Heart left ventricle (tissue), 16 donors: ENCODE measurements at regions not wholly inside any gene's neighbourhood (a gene's known extent, or its start where the extent isn't known, plus 50 kb on each side); places are given as distances from the start of the nearest gene placed in this dataset.

Source experiments
- ATAC-seq, 4 donors: fragments of 200-7000 bp; cut with Tn5 transposase; one replicate each; pipeline ENCODE4 v1.9.1; 2020 to 2022; ENCODE audit warnings: moderate library complexity in 4 of 4, mild to moderate bottlenecking in 3 of 4, moderate number of reproducible peaks in 1 of 4
- DNase-seq, 5 donors: peaks; one replicate each; pipeline ENCODE4 v3.0.0-alpha.2; 2020
- H3K27ac ChIP-seq, 12 donors: fragments of 200-600 bp; sonication (generic) in 4 of 12; one replicate each; pipeline versions ENCODE4 v1.5.0 to v1.8.0; 2016 to 2022; ENCODE audit warnings: mild to moderate bottlenecking in 2 of 12
- H3K27me3 ChIP-seq, 9 donors: fragments of 200-600 bp; sonication (generic) in 2 of 9; one replicate each; pipeline versions ENCODE4 v1.5.1 to v1.8.0; 2016 to 2022; ENCODE audit warnings: mild to moderate bottlenecking in 3 of 9
- H3K36me3 ChIP-seq, 9 donors: fragments of 200-600 bp; sonication (generic) in 2 of 9; one replicate each; pipeline versions ENCODE4 v1.5.0 to v1.8.0; 2018 to 2022; ENCODE audit warnings: mild to moderate bottlenecking in 2 of 9
- H3K4me1 ChIP-seq, 12 donors: fragments of 200-600 bp; sonication (generic) in 4 of 12; one replicate each; pipeline versions ENCODE4 v1.5.0 to v1.8.0; 2016 to 2022; ENCODE audit warnings: mild to moderate bottlenecking in 3 of 12
- H3K4me3 ChIP-seq, 12 donors: fragments of 200-600 bp; sonication (generic) in 4 of 12; one replicate each; pipeline versions ENCODE4 v1.5.0 to v1.8.0; 2017 to 2022; ENCODE audit warnings: mild to moderate bottlenecking in 9 of 12, moderate library complexity in 4 of 12
- H3K9me3 ChIP-seq, 12 donors: fragments of 200-600 bp; sonication (generic) in 4 of 12; one replicate each; pipeline versions ENCODE4 v1.5.0 to v1.8.0; 2016 to 2022; ENCODE audit warnings: mild to moderate bottlenecking in 1 of 12
- CTCF ChIP-seq, 12 donors: fragments of 200-600 bp; sonication (generic) in 4 of 12; IDR thresholded peaks; one replicate each; pipeline versions ENCODE4 v1.5.0 to v1.8.0; 2018 to 2022; ENCODE audit warnings: antibody characterized with exemption in 12 of 12, mild to moderate bottlenecking in 5 of 12
- POLR2A ChIP-seq, 2 donors: fragments of 450-650 bp; IDR thresholded peaks; one replicate each; pipeline ENCODE4 v1.6.1; 2017; ENCODE audit warnings: antibody characterized with exemption in 2 of 2, mild to moderate bottlenecking in 2 of 2, moderate library complexity in 2 of 2
- WGBS, 4 donors: extraction: QIAGEN DNeasy Blood & Tissue Kit in 2 of 4; methylation state at CpG; one replicate each; pipeline versions ENCODE4 v1.1.5 to v1.1.7; 2013 to 2018; 5-methylcytosine and 5-hydroxymethylcytosine counted together
- intact Hi-C, 10 donors: fragments of 100-400 bp; cut with DNase I; formaldehyde crosslinking; loops; one replicate each; pipeline versions ENCODE4 v1.11.1 to v1.14.2; 2022
- donor health status: ischemic (EF 13 %, LVEDD 7.1; RV severe dilation, severe dysfunction).
- donor health status: healthy with polysubstance abuse.
- donor health status: DM: no; HTN: yes; CAD: no.
- donor health status: DM: no; HTN: no; CAD: no.
- donor health status: ischemic (EF 25% LVEDD 6.9; RV normal size, moderate dysfunction).
- donor health status: ischemic (EF 25% LVEDD 5.7; RV mildly dilated, moderate dysfunction).
- donor health status: healthy.
- donor health status: DM: yes; HTN: yes; CAD: no.
- donor health status: ischemic (EF 35%, LVEDD 5.7; RV mildly dilated, moderate dysfunction).
- donor health status: nonischemic (EF 11% LVEDD 7.7; RV severe dilation, severe dysfunction).
- donor health status: DM: yes; HTN: yes; CAD: no.
- donor health status: PGD.
- donor health status: ischemic (EF 29% LVEDD 5.4; RV normal size, mild dysfunction).
- donor health status: nonischemic (EF 23%, LVEDD 6.1; RV moderate dilation, normal function).

- no peak for ATAC-seq
Measured at GRCh38 chr3:30474371-30474770, 132.0 kb upstream of the TGFBR2 start.

GRCh38 chr3:30475038-30475808 lies 131.2 kb upstream of the TGFBR2 start:
- DNase-seq (no peak), ATAC-seq (no peak)
- peaks cover 0 to 85% (median 29%) of the 10 kb centered on the region in 12 donors for H3K4me1 ChIP-seq
- no peaks in the 10 kb centered on the region for H3K27me3 ChIP-seq
- 95 to 99% (median 98%) methylated on average over 5 of the region's 5 CpGs for WGBS, 4 donors
- no peak overlapping the region for H3K4me3 ChIP-seq
- TF ChIP-seq POLR2A (IDR thresholded peaks at IDR 0.05): no peak
- no peak for TF ChIP-seq CTCF (IDR thresholded peaks at IDR 0.05)
- peak overlapping the region in 1 of 12 donors; percentile 86 for H3K27ac ChIP-seq
- no peaks in the 10 kb centered on the region for H3K9me3 ChIP-seq
- intact Hi-C loops: no loop called here
- no peaks in the 10 kb centered on the region for H3K36me3 ChIP-seq

More at GRCh38 chr3:30474371-30474770, 132.0 kb upstream of the TGFBR2 start:
- no peaks in the 10 kb centered on the region for H3K36me3 ChIP-seq
- DNase-seq: no peak
- no peaks in the 10 kb centered on the region for H3K27me3 ChIP-seq
- peaks cover 0 to 77% (median 21%) of the 10 kb centered on the region in 12 donors for H3K4me1 ChIP-seq
- TF ChIP-seq CTCF (IDR thresholded peaks at IDR 0.05): no peak
- no peak for TF ChIP-seq POLR2A (IDR thresholded peaks at IDR 0.05)
- intact Hi-C loops: no loop called here
- 72 to 87% (median 80%) methylated on average over 1 of the region's 1 CpG for WGBS, 4 donors
- peak overlapping the region in 7 of 12 donors; percentile 6 to 86 (median 43) for H3K27ac ChIP-seq
- H3K9me3 ChIP-seq: no peaks in the 10 kb centered on the region
- no peak overlapping the region for H3K4me3 ChIP-seq

- Histone ChIP-seq H3K27me3 (no peaks in the 10 kb centered on the region), H3K4me1 (peaks cover 0 to 88% (median 28%) of the 10 kb centered on the region in 12 donors), H3K27ac (no peak overlapping the region), H3K36me3 (no peaks in the 10 kb centered on the region), H3K9me3 (no peaks in the 10 kb centered on the region), H3K4me3 (no peak overlapping the region)
- ATAC-seq (no peak), DNase-seq (no peak)
- intact Hi-C loops: no loop called here
- WGBS, 4 donors: 92 to 99% (median 98%) methylated on average over 2 of the region's 2 CpGs
- TF ChIP-seq CTCF (IDR thresholded peaks at IDR 0.05): no peak
- TF ChIP-seq POLR2A (IDR thresholded peaks at IDR 0.05): no peak
Measured at GRCh38 chr3:30475809-30476178, 130.6 kb upstream of the TGFBR2 start.

GRCh38 chr3:30476368-30477084 lies 129.9 kb upstream of the TGFBR2 start:
- H3K27me3 ChIP-seq: no peaks in the 10 kb centered on the region
- peak overlapping the region in 1 of 12 donors; percentile 75 for H3K27ac ChIP-seq
- no peaks in the 10 kb centered on the region for H3K9me3 ChIP-seq
- H3K4me1 ChIP-seq: peaks cover 0 to 83% (median 23%) of the 10 kb centered on the region in 12 donors
- 92 to 98% (median 93%) methylated on average over 3 of the region's 3 CpGs for WGBS, 4 donors
- no peak for TF ChIP-seq CTCF (IDR thresholded peaks at IDR 0.05)
- TF ChIP-seq POLR2A (IDR thresholded peaks at IDR 0.05): no peak
- ATAC-seq: no peak
- intact Hi-C loops: no loop called here
- H3K36me3 ChIP-seq: no peaks in the 10 kb centered on the region
- H3K4me3 ChIP-seq: no peak overlapping the region
- no peak for DNase-seq
